Fibroblast of villous mesenchyme (primary cell): ENCODE measurements at regions not wholly inside any gene's neighbourhood (a gene's known extent, or its start where the extent isn't known, plus 50 kb on each side); places are given as distances from the start of the nearest gene placed in this dataset.

Experiments used
- DNase-seq: peaks from one replicate; pipeline ENCODE4 v3.0.0-alpha.2; 2010; ENCODE audit warnings: low read depth
- H3K4me3 ChIP-seq: 2 replicates; pipeline ENCODE4 v1.5.1; 2011; ENCODE audit warnings: low read depth, mild to moderate bottlenecking, low read length
- CTCF ChIP-seq: IDR thresholded peaks from 2 replicates; pipeline ENCODE4 v1.5.1; 2012; ENCODE audit warnings: low read depth, mild to moderate bottlenecking, low read length; ENCODE audit not compliant: insufficient read depth

DNA sequence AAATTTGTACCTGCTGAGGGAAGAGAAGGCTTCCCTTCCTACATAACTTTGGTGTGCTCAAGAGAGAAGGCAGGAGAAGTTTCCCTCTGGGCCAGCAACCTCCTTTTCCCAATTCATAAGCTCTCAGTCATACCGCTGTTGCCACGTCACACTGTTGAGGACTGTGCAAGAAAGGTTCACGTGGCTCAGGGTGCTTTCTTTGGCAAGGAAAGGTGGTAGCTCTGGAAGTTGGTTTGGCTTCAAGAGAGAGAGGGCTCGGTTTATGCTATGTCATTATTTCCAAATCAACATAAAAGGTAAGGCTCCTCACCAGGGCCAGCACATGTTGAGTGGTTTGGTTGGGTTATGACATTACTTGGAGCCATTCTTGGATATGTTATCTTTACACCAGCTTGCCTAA is 77.3 kb downstream of the TNFSF18 start:
- DNase-seq, result no peak
- no peak for TF ChIP-seq CTCF
- H3K4me3 ChIP-seq, result no peak overlapping the region

DNA sequence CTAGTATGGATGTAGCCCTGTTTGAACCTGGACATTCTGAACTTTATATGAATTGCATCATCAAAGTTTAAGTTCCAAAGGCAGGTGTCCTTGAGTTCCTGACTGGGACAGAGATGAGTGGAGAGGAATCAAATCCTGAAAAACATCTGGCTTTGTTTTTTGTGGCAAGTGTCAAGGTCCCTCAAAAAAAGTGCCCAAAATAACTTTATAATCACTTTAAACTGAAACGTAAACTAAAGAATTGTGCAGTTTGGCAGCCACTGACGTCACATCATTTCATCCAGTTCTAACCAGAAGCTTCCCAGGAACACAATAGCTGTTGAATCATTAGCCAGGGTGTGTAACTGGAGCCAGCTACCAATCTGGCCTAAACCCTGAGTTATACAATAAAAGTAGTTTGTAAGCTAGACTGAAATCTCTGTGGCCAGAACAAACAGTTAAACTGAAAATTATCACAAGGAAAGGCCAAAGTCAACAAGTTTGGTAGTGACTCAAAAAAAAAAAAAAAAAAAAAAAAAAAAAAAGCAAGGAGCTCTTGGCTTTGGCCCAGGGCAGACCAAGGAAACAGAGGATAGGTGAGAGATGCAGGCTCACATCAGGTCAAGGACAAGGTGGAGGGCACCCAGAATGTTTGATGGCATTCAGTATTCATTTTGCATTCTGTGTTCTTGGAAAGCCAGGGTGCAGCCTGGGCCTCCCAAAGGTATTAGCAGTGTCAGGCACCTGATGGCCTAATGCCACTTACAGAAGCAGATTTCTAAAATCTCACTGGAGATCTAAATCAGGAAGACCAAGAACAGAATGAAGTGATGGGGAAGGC is 74.3 kb downstream of the TNFSF18 start:
- DNase-seq, result peak; percentile 66
- no peak for TF ChIP-seq CTCF
- H3K4me3 ChIP-seq, result no peak overlapping the region

GRCh38 chr1:172977296-172978017 is 73.3 kb downstream of the TNFSF18 start:
- no peak for DNase-seq
- no peak overlapping the region for H3K4me3 ChIP-seq
- TF ChIP-seq CTCF, result no peak

DNA sequence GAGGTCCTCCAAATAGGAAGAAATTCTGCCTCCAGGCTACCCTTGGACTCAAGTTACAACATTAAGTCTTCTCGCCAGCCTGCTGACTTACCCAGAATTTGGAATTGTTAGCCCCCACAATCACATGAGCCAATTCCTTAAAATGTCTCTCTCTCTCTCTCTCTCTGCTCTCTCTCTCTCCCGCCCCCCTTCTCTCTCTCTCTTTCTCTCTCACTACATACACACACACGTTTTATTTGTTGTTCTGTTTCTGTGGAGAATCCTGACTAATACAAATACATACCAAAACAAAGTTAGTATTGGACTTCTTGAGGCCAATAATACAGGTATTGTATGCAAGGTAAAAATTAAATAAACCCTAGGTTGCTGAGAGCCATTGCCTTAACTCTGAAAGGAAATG is 72.1 kb downstream of the TNFSF18 start:
- H3K4me3 ChIP-seq, result no peak overlapping the region
- no peak for DNase-seq
- no peak for TF ChIP-seq CTCF

DNA sequence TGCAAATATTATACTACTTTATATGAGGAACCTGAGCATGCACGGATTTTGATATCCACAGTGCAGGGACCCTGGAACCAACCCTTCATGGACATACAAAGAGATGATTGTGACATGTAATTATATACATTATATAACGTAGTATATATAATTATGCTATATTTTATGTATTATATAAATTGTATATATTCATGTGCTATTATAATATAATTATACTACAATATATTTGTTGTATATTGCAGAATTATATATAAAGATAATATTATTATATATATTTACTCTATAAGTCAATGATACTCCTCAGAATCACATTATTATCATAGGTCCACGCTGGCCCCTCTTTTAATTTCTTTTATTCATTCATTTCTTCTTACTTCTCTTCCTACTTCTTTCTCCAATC is 70.9 kb downstream of the TNFSF18 start:
- TF ChIP-seq CTCF, result no peak
- no peak for DNase-seq
- H3K4me3 ChIP-seq, result no peak overlapping the region

GRCh38 chr1:172980456-172980855 is 70.3 kb downstream of the TNFSF18 start:
- TF ChIP-seq CTCF, result no peak
- H3K4me3 ChIP-seq, result no peak overlapping the region
- peak; percentile 80 for DNase-seq
